ENCODE measurements at regions not wholly inside any gene's neighbourhood (a gene's known extent, or its start where the extent isn't known, plus 50 kb on each side); places are given as distances from the start of the nearest gene placed in this dataset.
A peak's percentile ranks its signal among the peaks of the same experiment; 100 is the strongest.

DNA sequence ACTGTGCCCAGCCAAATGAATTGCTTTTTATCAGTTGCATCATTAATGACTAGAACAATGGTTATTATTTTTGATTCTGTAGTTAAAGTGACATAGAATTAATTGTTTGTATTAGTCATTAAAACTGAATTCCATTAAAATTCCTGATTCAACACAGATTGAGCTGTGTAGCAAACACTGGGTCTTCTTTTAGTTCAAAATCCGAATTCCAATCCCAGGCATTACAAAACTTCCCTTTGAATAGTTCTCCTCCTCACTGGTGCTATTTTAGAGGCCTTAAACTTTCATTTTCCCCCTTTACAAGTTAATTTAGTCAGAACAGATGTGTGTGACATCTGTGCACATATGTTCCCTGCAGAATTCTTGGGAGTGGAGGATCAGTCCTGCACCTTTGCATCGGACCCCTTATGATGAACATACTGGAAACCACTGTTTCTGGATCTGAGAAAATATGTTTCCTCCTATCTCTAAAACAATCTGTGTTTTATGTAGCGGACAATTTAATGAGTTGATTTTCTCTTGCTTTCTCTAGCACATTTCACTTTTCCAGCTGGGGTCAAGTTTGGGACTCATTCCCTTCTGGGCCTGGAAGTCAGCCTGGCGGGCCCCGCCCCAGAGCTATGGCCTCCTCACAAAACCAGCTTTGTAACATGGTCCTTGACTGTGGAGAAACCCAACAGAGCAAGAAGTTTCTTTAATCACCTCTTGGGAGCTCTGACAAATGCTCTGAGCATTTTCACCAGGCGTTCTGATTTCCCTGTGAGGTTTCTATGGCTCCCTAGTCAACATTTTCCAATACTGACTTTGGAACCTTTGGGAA is 87.9 kb upstream of the MAMDC2 start:
- DNase-seq, result no peak

DNA sequence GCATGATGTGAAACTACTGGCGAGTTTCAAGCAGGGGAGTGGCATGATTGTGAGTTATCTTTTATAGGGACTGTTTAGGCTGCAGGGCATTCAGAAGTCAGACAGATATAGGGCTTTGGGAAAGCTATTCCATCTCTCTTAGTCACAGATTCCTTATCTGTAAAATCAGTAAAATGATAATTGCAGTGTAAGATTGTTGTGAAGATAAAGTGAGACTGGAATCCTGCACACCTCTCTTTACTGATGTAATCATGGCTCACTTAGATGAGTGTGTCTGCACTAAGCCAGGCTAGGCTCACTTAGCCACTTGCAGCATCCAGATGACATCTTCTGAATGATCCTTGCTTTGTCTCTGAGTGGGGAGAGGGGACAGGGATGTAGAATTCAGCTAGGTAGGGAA is 81.8 kb upstream of the MAMDC2 start:
- no peak for DNase-seq

DNA sequence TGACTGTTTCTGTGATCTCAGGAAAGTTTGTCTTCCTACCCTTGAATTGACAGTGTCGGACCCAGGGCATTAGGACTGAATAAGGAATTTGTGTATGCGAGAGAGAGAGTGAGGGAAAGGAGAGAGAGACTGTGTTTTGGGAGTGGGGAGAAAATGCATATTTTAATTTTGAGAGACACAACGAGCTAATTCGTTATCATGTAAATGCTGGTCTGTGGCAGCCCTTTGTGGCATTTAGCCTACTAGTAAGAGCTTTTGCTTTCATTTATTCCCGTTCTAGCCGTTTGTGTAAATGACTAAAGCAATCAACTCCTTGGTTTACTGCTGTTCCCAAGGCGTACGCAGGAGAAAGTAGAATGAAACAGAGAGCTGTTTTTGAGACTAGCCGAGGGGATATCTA is 79.8 kb upstream of the MAMDC2 start:
- no peak for DNase-seq

DNA sequence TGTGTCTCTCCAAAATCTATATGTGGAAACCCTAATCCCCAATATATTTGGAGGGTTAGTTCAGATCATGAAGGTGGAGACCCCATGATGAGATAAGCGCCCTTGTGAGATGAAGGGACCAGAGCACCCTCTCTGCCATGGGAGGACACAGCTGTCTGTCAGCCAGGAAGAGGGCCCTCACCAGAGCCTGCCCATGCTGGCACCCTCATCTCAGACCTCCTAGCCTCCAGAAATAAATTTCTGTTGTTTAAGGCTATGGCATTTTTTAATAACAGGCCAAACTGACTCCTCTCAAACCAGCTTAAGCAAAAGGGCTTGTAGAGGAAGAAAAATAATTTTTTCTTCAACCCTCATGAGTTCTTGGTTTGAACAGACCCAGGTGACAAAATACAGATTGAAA is 79.2 kb upstream of the MAMDC2 start:
- no peak for DNase-seq

DNA sequence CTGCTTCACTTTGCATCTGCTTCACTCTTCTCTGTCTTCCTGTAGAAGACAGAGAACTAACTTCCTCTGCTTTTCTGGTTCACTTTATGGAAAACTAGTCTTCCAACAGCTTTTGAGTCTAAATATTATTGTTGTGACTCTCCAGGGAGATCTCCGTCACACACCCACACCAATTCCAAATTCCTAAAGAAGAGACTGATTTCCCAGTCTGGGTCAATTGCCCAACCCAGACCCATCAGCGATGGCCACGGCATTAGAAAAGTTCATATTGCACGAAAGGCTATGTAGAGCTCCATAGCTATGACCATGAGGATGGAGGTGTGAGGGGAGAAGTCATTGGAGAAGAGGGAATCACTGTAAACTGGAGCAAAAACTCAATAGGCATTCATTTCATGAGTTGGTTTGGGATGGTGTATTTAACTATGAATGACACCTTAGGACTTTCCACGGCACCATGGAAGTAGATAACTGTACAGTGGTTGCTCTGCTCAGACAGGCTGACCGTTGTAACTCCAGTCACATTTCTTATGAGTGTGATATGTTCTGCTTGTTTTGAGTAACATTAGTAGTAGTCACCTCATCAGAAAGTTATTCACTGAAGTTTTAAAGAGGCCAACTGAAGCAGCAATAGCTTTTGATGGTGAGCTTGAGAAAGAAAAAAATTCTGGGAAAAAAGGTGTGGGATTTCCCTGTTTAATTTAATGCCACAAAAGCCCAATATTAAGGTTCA is 78.1 kb upstream of the MAMDC2 start:
- no peak for DNase-seq

DNA sequence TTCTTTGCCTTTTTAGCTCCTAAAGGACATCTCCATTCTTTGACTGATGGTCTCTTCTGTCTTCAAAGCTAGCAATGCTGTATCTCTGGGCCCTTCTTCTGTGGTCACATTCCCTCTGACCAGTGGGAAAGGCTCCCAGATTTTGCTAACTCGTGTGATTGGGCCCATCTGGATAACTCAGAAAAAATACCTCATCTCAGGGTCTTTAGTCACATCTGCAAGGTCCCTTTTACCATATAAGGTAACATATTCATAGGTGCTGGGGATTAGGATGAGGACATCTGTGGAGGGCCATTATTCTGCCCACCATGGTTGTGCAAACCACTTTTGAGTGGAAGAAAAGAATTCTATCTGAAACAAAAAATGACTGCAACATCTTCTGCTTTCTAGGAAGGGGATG is 76.3 kb upstream of the MAMDC2 start:
- DNase-seq, result no peak

DNA sequence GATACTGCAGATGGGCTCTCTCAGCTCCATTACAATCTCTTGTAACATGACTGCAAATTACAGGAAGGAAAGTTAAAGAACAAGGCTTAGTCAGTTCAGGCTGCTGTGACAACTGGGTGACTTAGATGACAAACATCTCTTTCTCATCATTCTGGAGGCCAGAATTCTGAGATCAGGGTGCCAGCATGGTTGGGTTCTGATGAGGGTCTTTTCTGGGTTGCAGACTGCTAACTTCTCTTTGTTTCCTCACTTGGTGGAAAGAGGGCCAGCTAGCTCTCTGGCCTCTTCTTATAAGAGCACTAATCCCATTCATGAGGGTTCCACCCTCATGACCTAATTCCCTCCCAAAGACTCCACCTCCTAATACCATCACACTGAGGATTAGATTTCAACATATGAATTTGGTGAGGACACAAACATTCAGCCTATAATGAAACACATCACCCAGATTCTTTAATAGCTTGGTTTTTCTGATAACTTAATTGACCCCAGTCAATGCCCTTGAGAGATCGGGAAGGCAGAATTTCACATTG is 73.6 kb upstream of the MAMDC2 start:
- no peak for DNase-seq

DNA sequence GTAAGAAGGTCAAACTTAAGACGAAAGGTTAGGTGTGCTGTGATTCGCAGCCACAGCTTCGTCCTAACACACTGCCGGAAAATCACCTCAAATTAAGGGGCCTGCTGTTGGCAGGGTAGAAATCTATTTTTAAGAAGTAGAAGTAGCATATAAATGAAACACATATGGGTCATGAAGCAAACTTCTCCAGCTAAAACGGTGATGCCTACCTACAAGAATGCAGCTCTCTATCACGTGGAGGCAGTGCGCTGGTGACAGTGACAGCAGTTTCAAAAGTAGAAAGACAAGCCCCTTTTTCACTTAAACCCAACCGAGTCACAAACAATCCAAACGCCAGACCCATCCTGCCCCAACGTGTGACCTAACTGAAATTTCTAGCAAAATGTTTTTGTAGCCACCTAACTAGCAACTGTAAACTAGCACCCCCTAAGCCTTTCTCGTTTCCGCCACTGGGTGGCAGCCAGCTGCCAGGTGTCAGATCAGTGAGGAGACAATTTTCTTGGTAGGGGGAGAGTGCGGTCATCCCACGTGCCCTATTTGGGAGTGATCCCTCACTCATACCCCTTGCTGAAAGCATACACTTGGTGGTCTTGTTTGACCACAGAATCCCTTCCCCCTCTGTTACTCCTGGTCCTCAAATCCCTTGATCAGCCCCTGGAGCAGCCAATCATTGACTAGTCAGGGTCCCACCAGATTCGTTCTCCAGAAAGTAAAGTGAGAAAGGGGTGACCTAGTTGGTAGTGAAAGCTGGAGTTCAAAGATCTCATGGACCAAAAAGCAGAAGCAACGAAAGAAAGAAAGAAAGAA is 71.8 kb upstream of the MAMDC2 start:
- DNase-seq, result peak; percentile 80

DNA sequence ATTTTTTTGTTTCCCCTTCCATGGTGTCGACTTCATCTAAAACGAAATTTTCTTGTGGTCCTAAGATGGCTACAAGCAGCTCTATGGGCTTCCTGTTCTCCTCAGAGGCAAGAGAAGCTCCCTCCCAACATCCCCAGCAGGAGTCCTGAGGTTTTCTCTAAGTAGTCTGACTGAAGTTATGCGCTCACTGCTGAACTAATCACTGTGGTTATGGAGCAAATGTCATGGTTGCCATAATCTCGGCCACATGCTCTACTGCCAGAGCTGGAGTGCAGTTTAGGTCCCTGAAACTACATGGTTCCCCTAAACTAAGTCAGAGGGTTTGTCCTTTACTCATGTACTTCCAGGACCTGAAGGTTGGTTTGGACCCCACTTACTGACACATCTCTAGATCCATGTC is 68.0 kb upstream of the MAMDC2 start:
- no peak for DNase-seq

DNA sequence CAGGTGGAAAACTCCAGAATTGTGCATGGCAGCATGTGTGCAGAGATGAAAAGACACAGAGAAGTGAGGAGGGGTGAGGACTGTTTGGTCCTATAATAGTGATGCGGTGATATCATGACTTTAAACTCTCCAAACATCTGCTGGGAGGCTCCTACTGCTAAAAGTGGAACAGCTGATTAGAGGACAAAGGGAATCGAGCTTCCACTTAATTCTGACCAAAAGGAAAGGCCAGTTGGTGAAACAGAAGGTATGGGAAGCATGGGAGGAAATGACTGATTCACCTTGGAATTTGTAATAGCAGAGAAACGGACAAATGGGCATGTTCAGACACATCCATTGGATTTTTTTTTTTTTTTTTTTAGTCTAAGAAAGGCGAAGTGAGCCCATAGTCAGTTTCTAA is 67.5 kb upstream of the MAMDC2 start:
- peak; percentile 35 for DNase-seq

DNA sequence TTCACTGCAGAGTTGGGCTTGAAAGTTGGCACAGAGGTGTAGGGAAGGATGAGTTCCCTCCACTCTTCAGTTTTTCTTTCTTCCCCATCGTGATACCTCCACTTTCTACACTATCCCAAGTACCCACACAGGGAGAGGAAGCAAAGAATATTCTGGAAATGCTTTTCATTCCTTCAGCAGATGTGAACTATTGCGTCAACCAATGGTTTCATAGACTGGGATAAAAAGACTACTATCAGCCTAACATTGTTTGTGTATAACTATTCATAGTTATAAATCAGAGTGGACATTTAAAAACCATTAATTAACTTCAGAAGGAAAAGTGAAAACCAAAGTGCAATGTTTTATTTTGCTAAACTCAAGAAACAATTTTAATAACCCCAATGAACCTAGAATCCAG is 63.6 kb upstream of the MAMDC2 start:
- DNase-seq, result no peak

DNA sequence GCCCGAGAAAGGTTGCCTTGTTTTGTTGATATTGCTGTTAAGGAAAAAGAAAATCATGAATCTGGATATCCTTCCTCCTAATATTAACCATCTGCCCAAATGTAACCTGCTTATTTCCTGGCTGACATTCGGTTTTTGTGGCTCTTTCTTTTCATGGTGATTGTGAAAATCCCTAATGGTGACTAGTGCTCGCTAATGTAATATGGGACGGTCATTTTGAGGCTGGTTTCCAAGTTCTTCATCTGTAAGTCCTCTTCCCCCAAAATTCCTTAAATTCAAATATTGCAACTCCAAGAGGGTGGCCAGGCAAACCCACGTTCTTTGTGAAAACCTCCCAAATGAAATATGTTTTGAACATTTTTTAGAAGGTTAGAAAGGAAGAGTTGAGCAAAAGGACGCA is 63.1 kb upstream of the MAMDC2 start:
- DNase-seq, result no peak

DNA sequence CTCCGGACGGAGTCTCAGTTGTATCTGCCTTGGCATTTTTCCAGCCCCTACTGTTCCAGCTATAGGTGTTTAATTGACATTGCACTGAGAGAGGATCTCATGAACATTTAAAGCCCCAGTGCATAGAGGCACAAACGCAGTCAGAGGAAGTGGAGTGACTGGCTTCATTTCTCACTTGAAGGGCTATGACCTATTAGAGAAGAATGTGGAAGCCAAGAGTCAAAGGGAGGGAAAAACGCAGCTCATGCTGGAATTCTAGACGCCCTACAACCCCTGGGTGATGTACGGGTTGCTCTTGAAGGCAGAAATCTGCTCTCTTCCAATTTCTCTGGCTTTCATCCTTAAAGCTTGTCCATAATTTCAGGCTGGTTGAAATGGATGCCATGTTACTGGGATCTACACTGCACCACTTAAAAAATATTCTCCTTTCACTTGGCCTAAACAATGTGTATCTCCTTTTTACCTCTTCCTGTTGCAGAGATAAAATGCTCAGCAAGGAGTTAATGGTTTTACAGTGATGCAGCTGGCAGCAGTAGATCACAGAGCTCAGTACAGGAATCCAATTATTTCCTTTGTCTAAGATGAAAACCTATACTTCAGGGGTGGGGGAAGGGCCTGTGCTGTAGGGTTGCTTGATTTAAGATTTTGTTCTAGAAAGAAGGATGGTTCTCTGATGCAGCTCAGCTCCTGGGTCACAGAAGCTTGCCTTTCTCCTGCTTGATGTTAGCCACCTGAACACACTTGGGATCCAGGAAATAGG is 61.8 kb upstream of the MAMDC2 start:
- DNase-seq, result peak; percentile 12

DNA sequence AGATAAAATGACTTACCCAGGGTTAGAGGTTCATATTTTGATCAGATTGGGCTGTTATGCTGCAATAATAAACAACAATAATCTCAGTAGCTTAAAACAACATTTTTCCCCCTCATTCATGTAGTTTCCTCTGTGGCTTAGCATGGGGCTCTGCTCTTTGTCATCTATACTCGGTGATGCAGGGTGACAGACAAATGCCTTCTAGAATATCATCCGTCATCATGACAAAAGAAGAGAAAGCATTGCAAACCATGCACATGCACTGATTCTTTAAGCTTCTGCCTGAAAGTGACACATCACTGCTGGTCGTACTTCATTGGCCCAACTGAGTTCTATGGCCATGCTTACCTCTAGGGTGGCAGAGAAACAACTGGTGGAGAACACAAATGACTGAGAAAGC is 58.8 kb upstream of the MAMDC2 start:
- no peak for DNase-seq

DNA sequence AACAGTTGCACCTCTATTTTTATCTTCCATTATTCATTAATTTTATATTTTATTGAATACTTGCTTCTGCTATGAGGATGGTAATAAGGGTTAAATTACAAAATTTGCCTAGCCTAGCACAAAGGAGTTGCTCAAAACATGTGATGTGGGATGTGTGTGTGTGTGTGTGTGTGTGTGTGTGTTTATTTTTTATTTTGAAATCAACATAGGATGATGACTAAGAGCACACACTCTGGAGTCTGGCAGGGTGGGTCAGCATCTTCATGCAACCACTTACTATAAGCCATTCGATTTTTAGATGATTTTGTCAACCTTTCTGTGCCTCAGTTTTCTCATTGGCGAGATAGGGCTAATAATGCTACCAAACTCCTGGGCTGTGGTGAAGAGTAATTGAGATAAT is 57.7 kb upstream of the MAMDC2 start:
- DNase-seq, result no peak

DNA sequence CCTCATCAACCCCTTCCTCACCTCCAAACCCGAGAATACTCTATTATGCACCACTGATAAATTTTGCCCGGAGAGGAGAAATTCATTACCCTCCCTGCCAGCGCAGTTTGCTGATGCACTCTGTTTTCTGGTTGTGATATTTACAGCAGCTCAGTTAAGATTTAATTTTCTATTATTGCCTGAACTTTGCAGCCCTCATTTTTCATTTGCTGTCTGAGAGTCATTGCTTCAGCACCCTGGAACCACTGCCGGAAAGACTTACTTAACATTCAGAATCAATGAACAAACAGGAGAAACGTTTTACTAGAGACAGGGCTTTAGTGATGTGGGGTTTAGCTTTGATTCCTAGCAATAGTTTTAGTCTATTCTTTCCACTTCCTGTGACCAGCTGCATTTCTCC is 56.7 kb upstream of the MAMDC2 start:
- no peak for DNase-seq

DNA sequence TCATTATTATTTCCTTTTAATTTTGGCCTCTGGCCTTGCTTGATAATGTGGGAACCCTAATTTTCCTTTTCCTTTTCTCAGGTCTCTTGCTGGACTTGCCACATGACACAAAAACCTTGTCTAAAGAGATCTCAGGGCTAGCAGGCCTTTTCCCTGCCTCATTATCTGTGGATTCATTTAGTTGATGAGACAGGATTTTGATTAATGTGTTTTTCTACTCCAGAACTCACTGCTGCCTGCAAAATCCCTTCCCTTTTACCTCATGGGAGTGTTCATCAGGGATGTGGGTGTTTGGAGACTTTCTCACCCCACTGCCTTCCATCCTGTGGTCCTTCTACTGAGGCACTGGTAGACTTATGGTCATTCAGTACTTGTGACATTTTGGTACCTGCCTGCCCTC is 56.2 kb upstream of the MAMDC2 start:
- no peak for DNase-seq

DNA sequence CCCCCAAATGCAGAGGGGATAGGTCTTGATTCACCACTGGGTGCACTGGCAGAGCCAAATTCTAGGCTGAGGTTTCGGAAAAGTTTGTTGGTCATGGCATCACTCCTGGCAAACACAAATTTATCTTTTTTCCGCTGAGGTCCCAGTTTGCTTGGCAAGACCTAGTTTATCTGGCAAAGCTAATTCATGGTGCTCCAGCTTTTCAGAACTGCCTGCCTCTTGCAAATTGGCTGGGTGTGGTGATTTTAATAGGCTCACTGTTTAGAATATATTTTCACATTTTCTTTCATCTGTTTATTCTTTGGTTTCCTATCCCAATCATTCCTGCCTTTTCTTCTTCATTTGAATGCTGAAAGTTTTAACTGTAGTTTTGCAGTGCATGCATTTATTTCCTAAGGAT is 50.5 kb upstream of the MAMDC2 start:
- DNase-seq, result no peak

Data from eye (tissue), 1 donor.